Stimulated activated CD4-positive, alpha-beta T cell treated with anti-CD3 and anti-CD28 coated beads, Interleukin-12 subunit alpha, Interleukin-12 subunit beta, amount 100 ng/mL, for 24 hours (primary cell): ENCODE measurements at regions not wholly inside any gene's neighbourhood (a gene's known extent, or its start where the extent isn't known, plus 50 kb on each side); places are given as distances from the start of the nearest gene placed in this dataset.
A peak's percentile ranks its signal among the peaks of the same experiment; 100 is the strongest.

Source experiments
- DNase-seq, 2 experiments: peaks; one replicate each; pipeline ENCODE4 v3.0.0-alpha.2; 2020; ENCODE audit warnings: low read depth in 2 of 2

GRCh38 chr1:222105861-222106260 is 364.0 kb upstream of the DUSP10 start:
- no peak for DNase-seq

- no peak for DNase-seq
These were observed 363.5 kb upstream of the DUSP10 start for GRCh38 chr1:222105393-222105737.

- no peak for DNase-seq
These were observed 363.0 kb upstream of the DUSP10 start for GRCh38 chr1:222104694-222105392.

- no peak for DNase-seq
These were observed 362.2 kb upstream of the DUSP10 start for GRCh38 chr1:222104097-222104496.

- DNase-seq: no peak
These were observed 357.9 kb upstream of the DUSP10 start for GRCh38 chr1:222099746-222100145.

GRCh38 chr1:222098404-222098803 is 356.5 kb upstream of the DUSP10 start:
- no peak for DNase-seq

- no peak for DNase-seq
These were observed 355.7 kb upstream of the DUSP10 start for GRCh38 chr1:222097588-222097987.

GRCh38 chr1:222096883-222097282 is 355.0 kb upstream of the DUSP10 start:
- no peak for DNase-seq

- no peak for DNase-seq
These were observed 354.5 kb upstream of the DUSP10 start for GRCh38 chr1:222096476-222096772.

- DNase-seq: peak; percentile 16 to 48
These were observed 354.0 kb upstream of the DUSP10 start for GRCh38 chr1:222095606-222096475.

GRCh38 chr1:222093518-222093917 is 351.6 kb upstream of the DUSP10 start:
- no peak for DNase-seq

- no peak for DNase-seq
These were observed 348.2 kb upstream of the DUSP10 start for GRCh38 chr1:222090103-222090502.

- no peak for DNase-seq
These were observed 345.5 kb upstream of the DUSP10 start for GRCh38 chr1:222087221-222087920.

GRCh38 chr1:222084996-222085395 is 343.1 kb upstream of the DUSP10 start:
- no peak for DNase-seq

GRCh38 chr1:222084048-222084447 is 342.2 kb upstream of the DUSP10 start:
- DNase-seq: no peak

- DNase-seq: no peak
These were observed 340.0 kb upstream of the DUSP10 start for GRCh38 chr1:222081859-222082258.

GRCh38 chr1:222079566-222079965 is 337.7 kb upstream of the DUSP10 start:
- no peak for DNase-seq

- DNase-seq: no peak
These were observed 335.3 kb upstream of the DUSP10 start for GRCh38 chr1:222077206-222077605.

GRCh38 chr1:222074317-222074716 is 332.4 kb upstream of the DUSP10 start:
- no peak for DNase-seq

GRCh38 chr1:222073307-222073995 is 331.6 kb upstream of the DUSP10 start:
- DNase-seq: no peak

- no peak for DNase-seq
These were observed 329.5 kb upstream of the DUSP10 start for GRCh38 chr1:222071387-222071786.

- no peak for DNase-seq
These were observed 327.0 kb upstream of the DUSP10 start for GRCh38 chr1:222068937-222069336.
